PFSK-1 (cell line): ENCODE measurements at regions not wholly inside any gene's neighbourhood (a gene's known extent, or its start where the extent isn't known, plus 50 kb on each side); places are given as distances from the start of the nearest gene placed in this dataset.

Experiments
- FOXP2 ChIP-seq: optimal IDR thresholded peaks from 2 replicates; pipeline ENCODE3; 2011; ENCODE audit warnings: borderline replicate concordance, control low read depth, inconsistent platforms; ENCODE audit not compliant: insufficient read depth; ENCODE audit errors: extremely low read length, extremely low read depth
- POLR2AphosphoS5 ChIP-seq: IDR thresholded peaks from 2 replicates; pipeline ENCODE4 v1.6.1; 2012; ENCODE audit warnings: low read depth, mild to moderate bottlenecking, control low read depth, low read length, moderate library complexity
- REST ChIP-seq, 2 experiments: IDR thresholded peaks; 2 replicates each; pipeline versions ENCODE4 v1.6.1 to v1.8.0; 2011 to 2012; ENCODE audit warnings: low read depth in 2 of 2, low read length in 2 of 2, control low read depth in 1 of 2, inconsistent platforms in 1 of 2, mild to moderate bottlenecking in 1 of 2, moderate library complexity in 1 of 2; ENCODE audit not compliant: insufficient read depth in 1 of 2
- SIN3A ChIP-seq: IDR thresholded peaks from 2 replicates; pipeline ENCODE4 v1.6.1; 2012; ENCODE audit warnings: mild to moderate bottlenecking, low read length, moderate library complexity, borderline replicate concordance; ENCODE audit not compliant: insufficient read depth
- TAF1 ChIP-seq: IDR thresholded peaks from 2 replicates; pipeline ENCODE4 v1.6.1; 2012; ENCODE audit warnings: low read length, control low read depth, borderline replicate concordance; ENCODE audit not compliant: insufficient read depth

DNA sequence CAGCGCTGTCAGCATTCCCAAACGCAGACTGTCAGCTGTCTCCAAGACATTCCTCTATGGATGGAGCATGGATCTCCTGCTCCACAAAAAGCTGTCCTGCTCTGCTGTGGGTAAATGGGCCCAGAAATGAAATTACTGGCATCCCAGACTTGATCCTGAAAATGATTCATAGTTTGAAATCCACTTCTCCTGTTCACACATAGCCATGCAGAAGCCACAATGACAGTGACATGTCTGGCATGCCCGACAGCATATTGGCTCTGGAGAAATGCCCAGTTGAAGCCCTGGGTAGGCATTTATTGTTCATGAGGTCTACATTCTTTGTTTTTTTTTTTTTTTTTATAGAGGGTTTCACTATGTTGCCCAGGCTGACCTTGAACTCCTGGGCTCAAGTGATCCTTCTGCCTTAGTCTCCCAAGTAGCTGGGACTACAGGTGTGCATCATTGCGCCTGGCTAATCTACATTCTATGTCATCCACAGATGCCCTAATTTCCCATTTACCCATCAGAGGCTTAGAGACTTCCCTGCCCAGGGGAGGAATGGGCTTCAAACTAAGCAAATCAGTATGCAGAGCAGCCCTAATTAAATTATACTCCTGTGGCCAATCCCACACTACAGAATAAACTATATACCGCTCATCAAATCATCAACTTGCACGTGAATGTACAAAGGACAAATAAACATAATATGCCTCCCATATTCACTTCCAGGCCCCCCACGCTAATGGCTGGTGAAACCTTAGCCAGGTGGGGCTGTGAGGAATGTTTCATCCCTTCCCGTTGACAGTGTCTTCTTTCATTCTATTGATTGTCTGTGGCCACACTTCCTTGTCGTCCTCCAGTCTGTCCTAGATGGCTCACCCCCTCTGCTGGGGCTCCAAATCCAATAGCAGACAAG, 61.8 kb upstream of the EEPD1 start:
- TF ChIP-seq REST (IDR thresholded peaks at IDR 0.05; ENCODE audit: insufficient read depth in 1 of 2, low read depth in 2 of 2, low read length in 2 of 2) (no peak), SIN3A (no peak), FOXP2 (no peak), TAF1 (no peak), POLR2AphosphoS5 (no peak)

DNA sequence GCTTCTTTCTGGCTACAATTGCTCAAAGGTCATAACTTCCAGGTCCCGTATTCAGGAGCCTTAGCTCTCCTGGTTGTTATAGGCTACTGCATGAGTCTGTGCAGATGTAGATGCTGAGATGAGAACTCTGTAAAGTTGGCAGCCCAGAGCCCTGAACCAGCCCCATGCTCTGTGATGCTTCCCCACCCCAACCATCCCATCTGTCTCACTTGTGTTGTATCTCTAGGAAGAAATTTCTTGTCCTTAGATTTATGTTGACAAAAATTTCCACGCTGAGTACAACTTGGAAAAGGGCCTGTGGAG, 61.2 kb upstream of the EEPD1 start:
- no peak for TF ChIP-seq FOXP2
- no peak for TF ChIP-seq SIN3A

DNA sequence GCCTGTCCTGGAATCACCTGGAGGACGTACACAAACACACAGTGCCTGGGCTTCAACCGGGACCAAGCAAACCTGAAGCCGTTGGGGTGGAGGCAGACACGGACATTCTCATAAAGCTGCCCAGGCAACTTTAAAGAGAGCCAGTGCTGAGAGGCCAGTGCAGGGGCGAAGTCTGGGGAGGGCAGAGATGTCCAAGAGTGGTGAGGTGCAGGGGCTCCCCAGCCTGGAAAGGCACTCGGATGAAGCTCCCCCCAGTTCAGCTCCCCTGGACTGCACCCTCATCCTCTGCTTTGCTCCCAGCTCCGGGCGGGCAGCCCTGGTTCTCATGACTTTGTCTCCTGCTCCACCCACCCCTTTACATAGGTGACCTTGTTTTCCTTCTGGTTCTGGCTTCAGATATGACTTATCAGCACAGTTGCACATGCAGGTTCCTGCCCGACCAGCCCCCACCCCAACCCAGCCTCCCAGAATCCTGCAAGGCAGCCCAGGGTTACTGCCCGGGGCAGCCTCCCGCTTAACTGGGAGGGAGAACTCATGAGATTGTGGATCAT, 60.8 kb upstream of the EEPD1 start:
- TF ChIP-seq SIN3A (no peak), TAF1 (no peak), REST (IDR thresholded peaks at IDR 0.05; ENCODE audit: insufficient read depth in 1 of 2, low read depth in 2 of 2, low read length in 2 of 2) (no peak), POLR2AphosphoS5 (no peak), FOXP2 (no peak)

DNA sequence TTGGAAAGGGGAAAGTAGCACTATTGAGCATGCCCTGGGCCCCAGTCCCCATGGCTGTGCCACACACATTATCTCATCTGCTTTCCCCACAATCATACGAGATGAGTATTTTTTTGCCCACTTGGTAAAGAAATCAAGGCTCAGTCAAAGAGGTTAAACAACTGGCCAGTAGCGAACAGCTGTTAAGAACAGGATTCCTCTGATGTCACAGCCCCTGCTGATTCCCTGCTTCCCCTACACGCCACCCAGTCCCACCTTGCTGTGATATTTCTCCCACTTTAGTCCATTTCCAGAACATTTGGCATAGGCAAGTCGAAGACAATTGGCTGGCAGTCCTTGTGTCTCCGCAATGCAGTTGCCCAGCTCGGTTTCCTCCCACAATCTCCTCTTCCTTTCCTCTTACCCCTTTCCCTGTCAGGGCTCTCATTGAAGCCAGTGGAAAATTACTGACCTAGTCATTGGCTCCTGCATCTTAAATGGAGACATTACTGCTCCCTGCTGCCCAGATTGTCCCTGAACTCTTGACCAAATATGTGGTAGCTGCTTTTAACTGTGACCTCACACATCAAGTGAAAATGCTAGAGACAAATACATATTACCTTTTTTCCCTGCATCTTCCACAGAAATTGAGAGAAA, 56.5 kb upstream of the EEPD1 start:
- TF ChIP-seq SIN3A (no peak), POLR2AphosphoS5 (no peak), TAF1 (no peak), FOXP2 (no peak), REST (IDR thresholded peaks at IDR 0.05; ENCODE audit: insufficient read depth in 1 of 2, low read depth in 2 of 2, low read length in 2 of 2) (no peak)

GRCh38 chr7:36098096-36098495, 55.0 kb upstream of the EEPD1 start:
- TF ChIP-seq FOXP2 (no peak), SIN3A (no peak), REST (IDR thresholded peaks at IDR 0.05; ENCODE audit: insufficient read depth in 1 of 2, low read depth in 2 of 2, low read length in 2 of 2) (no peak), POLR2AphosphoS5 (no peak), TAF1 (no peak)
